ELR (cell line): ENCODE measurements at regions not wholly inside any gene's neighbourhood (a gene's known extent, or its start where the extent isn't known, plus 50 kb on each side); places are given as distances from the start of the nearest gene placed in this dataset.
"Not testable (repeated sequence)": the region's sequence is repeated elsewhere in the genome, so short reads cannot be mapped to it uniquely, and the experiment has no call there.

ENCODE experiments used
- DNase-seq: peaks from one replicate; pipeline ENCODE4 v3.0.0-alpha.2; 2015; ENCODE audit warnings: low read depth

DNA sequence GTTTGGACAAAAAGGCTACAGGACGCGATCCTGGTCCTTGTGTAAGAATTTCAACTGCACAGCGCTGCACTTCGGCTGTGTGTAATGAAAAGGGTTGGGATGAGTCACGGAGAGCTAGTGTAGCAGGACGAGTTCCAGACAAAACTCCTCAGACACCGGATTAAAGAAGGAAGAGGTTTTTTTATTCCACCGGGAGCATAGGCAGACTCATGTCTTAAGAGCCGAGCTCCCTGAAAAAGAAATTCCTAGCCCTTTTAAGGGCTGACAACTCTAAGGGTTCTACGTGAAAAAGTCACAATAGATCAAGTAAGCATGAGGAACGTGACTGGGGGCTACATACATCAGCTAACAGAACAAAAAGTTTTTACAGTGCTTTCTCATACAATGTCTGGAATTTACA lies 54.8 kb upstream of the FAM90A1 start:
- peak; percentile 33 for DNase-seq

DNA sequence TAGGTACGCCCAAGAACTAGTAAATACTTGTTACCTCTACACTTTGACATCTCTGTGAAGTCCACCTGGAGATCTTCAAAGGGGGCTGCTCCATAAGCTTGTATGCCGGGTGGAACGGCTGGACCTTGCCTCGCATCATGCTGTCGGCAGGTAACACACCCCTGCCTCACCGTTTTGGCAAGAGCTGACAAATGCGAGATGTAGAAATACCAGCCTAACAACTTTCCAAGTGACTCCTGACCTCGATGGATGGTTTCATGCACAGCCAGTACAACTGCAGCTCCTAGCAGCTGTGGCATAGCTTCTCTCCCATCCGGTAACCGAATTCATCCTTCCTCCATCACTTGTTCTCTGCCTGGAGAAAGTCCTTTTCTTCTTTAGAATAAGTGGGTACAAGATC lies 58.3 kb upstream of the FAM90A1 start:
- DNase-seq, result not testable (repeated sequence)

DNA sequence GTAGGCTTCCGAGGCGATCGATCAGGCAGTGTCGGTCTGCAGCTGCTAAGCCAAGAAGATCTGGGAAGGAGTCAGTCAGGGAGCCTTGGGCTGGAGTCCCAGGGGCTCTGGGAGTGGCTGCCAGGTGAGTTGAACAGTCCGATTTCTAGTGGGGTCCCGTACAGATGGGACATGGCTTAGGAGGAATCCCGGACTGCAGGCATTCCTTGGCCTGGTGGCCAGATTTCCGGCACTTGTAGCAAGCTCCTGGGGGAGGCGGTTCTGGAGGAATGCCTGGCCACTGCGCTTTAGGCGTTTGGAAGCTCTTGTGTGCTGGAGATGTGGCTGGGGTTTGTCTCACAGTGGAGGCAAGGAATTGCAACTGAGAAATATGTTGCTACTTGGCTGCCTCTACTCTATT lies 64.3 kb upstream of the FAM90A1 start:
- not testable (repeated sequence) for DNase-seq

DNA sequence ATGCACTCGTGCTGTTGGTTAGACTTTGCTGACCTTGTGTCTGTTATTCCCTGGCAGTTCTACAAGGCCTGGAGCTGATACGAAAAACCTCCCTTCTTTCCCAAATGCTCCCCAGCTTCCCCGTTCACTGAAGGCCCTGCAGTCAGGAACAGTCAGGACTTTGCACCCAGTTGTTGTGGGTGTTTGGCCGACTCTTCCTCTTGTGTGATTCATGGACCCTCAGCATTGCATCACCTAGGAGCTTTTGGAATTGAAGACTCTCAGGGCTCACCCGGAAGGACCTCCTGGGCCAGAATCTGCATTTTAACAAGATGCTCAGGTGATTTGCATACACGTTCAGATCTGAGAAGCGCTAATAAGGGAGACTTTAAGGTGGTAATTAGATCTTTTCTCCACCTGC lies 67.2 kb upstream of the FAM90A1 start:
- not testable (repeated sequence) for DNase-seq

DNA sequence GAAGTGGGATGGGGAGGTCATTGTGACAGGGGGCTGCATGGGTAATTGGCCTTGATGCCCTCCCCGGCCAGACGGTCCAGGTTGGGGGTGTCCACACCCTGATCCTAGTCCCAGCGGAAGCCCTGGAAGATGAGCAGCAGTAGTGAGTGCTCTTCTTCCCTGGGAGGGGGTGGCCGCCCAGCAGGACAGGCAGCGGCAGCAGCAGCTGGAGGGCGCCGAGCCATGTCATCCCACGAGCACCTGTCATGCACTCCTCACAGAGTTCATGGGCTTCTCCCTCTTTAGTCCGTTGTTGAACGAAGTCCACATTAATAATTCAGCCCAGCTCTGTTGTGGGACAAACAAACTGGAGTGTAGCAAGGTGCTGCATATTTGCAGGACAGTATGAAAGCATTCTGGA lies 81.2 kb upstream of the FAM90A1 start:
- not testable (repeated sequence) for DNase-seq

DNA sequence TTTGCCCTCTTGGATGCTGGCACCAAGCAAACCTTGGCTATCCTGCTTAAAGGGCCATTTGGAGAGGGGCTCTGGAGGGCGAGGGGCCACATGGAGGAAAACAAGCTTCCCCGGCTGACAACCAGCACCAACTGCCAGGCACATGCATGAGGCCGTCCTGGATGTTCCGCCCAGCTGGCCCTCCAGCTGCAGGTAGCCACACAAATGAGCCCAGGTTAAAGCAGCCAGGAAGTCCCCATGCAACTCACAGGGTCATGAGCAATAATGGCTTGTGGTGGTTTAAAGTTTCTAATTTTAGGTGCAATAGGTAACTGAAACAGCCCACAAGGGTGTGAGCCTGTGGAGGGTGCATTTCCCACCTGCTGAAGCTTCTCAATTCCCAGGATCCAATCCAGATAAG lies 88.6 kb upstream of the FAM90A1 start:
- not testable (repeated sequence) for DNase-seq

DNA sequence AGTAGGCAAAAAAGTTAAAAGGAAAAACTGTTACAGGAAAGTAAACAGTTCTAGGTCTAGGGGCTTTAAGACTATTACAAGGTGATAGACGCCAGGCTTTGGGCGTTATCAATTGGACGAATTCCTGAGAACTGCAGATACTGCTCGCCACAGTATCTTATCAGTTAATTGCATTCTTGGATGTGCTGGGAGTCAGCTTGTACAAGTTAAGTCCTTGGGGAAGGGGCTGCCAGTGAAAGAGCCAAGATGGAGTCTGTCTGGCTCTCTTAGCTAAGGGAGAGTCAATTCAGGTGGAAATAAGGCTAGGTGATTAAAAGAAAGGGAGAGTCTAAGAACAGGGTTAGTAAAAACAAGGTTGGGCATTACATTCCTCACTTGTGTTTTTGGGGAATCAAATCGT lies 90.3 kb upstream of the FAM90A1 start:
- not testable (repeated sequence) for DNase-seq

DNA sequence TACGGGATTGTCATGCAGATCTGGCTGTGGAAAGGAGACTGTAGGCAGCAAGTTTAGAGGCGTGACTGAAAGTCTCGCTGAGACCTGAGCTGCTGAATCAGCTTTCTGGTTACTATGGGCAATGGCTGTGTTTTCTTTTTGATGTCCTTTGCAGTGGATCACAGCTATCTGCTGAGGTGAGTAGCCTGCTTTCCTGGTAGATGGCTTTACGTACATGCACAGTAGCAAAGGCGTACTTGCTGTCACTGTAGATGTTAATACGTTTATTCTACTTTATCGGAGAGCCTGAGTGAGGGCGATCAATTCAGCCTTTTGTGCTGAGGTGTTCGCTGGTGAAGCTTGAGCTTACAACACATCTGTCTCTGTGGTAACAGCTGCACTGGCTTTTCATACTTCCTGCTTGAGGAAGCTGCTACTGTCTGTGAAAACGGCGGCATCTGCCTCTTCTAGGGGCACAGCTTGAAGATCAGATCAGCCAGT lies 92.9 kb upstream of the FAM90A1 start:
- not testable (repeated sequence) for DNase-seq

DNA sequence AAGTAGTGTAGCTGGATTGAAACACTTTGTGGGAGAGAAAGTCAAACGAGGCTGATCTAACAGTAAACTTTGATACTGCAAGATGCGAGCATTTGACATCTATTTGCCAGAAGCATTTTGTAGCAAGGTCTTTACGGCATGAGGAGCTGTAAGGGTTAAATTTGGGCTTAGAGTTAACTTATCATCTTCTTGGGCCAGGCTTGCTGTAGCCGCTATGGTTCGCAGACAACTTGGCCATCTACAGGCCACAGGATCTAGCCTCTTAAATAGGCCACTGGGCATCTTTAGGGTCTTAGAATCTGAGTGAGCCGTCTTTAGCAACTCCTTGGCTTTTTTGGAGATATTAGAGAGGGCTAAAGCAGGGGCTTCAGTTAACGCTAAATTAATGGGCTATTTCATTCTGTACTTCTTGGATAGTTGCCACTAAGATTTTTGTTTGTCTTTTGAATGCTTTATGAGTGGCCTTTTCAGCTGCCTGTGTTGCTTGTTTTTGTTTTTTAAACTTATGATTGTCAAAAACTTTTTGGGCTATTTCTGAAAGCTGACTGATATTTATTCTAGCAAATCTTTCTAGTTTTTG lies 93.5 kb upstream of the FAM90A1 start:
- not testable (repeated sequence) for DNase-seq

DNA sequence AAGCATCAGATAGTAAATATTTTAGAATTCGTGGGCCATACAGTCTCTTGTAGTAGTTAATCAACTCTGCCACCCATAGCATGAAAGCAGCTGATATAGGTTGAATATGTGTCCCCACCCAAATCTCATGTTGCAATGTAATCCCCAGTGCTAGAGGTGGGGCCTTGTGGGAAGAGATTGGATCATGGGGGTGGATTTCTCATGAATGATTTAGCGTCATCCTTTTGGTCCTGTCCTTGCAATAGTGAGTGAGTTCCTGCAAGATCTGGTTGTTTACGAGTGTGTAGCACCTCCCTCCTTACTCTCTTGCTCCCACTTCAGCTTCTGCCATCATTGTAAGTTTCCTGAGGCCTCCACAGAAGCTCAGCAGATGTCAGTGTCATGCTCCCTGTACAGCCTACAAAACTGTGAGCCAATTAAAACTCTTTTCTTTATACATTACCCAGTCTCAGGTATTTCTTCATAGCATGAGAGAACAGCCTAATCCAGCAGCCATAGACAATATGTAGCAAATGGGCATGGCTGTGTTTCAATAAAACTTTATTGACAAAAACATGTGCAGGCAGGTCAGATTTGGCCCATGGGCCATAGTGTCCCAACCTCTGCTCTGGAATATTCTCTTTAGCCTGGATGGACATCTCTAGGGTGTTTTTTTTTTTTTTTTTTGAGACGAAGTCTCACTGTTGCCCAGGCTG lies 97.9 kb upstream of the FAM90A1 start:
- not testable (repeated sequence) for DNase-seq

DNA sequence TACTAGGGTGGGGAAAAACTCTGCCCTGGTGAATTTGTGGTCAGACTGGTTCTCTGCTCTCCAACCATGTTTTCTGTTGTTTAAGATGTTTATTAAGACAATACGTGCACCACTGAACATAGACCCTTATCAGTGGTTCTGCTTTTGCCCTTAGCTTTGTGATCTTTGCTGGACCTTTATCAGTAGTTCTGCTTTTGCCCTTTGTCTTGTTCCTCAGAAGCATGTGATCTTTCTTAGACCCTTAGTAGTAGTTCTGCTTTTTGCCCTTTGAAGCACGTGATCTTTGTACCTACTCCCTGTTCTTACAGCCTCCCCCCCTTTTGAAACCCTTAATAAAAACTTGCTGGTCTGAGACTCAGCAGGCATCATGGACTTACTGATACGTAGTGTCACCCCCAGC lies 101.4 kb upstream of the FAM90A1 start:
- not testable (repeated sequence) for DNase-seq

DNA sequence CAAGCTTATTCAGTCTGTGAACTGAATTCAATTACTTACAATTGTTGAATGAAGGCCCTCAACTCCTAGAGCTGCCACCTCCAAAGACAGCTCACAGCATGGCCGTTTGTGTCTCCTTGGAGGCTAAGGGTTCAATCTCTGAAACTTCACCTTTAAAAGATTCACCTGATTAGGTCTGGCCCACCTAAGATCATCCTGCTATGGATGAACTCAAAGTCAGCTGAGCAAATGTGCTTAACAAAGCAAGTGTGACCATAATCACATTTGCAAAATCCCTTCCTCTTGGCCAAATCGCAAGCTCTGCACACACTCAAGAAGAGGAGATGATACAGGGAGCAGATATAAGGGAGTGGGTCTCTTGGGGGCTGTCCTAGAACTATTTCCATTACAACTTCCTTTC lies 105.0 kb upstream of the FAM90A1 start:
- not testable (repeated sequence) for DNase-seq

DNA sequence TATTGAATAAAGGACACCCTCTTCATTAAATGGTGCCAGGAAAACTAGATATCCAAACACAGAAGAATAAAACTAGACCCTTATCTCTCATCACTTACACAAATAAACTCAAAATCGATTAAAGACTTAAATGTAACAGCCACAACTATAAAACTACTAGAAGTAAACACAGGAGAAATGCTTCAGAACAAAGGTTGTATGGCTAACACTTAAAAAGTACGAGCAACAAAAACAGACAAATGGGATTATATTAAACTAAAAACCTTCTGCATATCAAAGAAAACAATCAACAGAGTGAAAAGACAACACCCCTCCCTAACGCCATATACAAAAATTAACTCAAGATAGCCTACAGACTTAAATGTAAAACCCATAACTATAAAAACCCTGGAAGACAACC lies 104.7 kb upstream of the CLEC6A start:
- DNase-seq, result not testable (repeated sequence)

DNA sequence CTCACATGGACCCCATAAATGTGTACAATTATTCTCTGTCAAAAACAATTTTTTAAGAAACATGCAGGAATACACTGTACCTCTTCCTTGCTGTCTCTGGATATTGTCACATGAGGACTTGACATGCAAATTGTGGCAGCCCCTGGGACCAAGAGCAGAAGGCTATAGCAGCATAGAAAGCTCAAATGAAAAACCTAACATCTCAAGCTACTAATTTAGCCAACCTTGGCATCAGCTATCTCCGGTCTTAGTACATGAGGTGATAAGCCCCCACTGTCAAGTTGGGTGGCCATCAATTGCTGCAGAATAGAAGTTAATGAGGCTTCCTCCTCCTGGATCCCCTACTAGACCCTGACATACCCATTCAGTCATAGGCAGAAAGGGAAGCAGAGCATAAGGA lies 101.0 kb upstream of the CLEC6A start:
- DNase-seq, result not testable (repeated sequence)

DNA sequence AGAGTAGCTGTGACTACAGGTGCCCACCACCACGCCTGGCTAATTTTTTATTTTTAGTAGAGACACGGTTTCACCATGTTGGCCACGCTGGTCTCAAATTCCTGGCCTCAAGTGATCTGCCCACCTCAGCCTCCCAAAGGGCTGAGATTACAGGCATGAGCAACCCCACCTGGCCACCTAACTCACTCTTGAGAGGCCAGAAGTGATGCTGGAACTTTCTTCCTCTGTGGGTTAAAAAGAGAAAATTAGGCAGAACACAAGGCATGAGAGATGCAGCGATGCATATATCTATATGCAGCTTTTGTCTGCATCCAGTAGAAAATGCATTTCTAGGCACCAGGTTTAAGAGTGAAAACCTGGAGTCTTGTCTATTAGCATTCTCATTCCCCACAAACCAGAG lies 100.2 kb upstream of the CLEC6A start:
- not testable (repeated sequence) for DNase-seq

DNA sequence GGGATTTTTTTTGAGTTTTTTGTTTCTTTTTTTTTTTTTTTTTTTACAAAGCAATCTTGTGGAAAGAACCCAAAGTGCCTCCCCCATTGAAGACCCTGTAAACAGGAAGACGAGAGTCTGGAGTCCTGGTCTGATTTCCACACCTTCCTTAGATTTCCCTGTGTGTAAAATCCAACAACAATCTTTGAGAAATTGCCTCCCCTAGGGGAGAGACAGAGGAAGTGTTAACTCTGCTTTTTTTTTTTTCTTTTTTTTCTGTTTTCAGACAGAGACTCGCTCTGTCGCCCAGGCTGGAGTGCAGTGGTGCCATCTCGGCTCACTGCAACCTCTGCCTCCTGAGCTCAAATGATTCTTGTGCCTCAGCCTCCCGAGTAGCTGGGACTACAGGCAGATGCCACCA lies 82.0 kb upstream of the CLEC6A start:
- DNase-seq, result peak; percentile 28

DNA sequence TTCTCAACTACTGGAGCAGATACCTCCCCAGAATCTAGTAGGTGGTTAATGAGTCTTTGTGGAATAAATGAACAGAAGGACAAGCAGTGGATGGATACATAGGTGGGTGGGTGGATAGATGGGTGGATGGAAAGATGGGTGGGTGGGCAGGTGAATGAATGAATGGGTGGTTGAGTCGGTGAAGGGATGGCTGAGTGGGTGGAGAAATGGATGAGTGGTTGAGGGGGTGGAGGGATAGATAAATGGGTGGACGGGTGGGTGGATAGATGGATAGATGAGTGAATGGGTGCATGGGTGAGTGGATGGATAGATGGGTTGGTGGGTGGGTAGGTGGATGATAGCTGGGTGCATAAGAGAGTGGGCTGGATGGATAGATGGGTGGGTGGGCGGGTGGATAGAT lies 80.6 kb upstream of the CLEC6A start:
- DNase-seq, result not testable (repeated sequence)

DNA sequence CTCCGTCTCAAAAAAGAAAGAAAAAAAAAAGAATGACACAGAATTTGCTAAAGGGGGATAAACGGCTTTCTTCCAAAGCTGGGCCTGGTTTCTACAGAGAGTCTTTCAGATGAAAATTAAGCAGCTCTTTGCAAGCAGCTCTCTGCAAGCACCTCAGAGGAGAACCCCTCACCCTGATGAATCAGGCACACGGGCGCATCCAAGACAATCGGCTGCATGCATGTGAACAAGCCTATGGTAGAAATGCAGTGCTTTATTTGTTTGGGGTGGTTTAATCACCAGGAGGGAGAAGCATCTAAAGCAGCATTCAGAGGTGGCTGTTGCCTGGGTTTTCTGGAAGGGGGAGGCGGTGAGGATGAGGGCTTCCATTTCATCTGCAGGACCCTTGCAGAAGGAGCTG lies 78.0 kb upstream of the CLEC6A start:
- not testable (repeated sequence) for DNase-seq

DNA sequence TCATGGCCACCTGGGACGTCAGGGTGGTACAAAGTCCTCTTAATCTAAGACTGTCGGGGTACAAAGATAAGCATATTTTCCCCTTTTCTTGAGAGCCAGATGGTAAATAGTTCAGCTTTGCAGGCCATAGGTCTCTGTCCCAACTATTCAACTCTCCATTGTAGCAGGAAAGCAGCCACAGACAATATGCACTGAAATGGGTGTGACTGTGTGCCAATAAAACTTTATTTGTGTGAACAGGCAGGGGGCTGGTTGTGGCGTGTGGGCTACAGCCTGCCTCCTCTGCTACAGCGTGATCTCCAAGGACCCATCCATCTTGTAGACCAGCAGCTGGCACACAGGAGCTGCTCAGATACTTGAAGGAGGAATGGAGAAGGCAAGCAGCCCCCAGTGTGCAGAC lies 73.2 kb upstream of the CLEC6A start:
- DNase-seq, result not testable (repeated sequence)

DNA sequence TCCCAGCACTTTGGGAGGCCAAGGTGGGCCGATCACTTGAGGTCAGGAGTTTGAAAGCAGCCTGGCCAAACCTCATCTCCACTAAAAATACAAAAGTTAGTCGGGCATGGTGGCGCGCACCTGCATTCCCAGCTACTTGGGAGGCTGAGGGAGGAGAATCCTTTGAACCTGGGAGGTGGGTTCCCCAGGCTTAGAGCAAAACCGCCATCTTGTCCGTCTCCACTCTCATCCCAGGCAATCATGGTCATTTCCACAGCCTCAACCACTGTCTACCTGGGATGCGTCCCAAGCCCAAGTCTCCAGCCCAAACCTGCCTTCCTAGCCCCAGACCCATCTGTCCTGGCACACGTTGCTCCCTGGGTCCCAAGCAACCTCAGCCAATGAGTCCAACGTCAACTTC lies 71.1 kb upstream of the CLEC6A start:
- DNase-seq, result not testable (repeated sequence)

DNA sequence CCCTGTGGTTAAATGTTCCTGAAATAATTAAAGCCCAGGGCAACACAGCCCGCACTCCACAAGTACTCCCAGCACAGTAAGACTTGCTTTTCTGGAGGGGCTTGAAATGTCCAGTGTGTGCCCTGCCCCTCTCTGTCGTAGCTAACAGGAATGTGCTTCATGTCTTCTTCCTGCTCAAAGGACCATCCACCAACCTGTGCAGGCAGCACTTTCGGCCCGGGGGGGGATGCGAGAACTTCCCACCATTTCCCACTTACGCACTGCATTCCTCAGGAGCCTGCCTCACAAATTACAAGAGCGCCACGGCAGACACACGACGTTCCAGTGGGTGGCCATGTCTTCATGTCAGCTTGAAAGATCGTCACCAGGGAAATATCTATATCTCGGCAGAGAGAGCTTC lies 70.3 kb upstream of the CLEC6A start:
- not testable (repeated sequence) for DNase-seq

DNA sequence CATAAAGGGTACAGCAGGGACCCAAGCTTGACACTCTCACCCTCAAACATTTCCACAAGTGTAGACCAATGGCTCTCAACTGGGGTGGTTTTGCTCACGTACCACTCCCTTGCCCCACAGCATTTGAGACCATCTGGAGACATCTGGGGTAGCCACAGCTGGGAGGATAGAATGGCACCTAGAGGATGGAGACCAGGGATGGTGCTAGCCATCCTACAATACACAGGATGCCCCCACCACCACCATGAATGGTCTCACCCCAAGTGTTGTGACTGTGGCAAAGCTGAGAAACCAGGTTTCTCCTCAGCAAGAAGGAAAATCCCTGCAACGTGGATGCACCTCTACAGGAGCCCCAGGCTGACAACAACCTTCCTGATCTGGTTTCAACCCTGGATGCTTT lies 69.1 kb upstream of the CLEC6A start:
- not testable (repeated sequence) for DNase-seq

DNA sequence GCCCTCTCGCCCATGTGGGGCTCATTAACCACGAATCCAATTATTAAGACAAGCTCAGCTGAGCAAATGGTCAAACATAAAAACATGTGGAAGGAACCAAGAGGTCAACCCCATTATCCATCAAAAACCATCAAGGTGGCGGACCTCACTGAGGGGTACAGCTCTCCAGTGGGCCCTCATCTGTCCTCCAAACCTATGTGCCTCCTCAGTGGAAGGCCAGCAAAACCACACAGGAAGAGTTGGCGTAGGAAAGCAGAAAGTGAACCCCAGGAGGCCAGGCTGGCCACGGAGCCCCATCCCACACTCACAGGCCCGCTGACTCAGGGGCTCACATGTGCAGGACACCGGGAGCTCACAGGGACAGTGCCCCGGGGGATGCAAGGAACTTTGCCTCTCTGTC lies 66.5 kb upstream of the CLEC6A start:
- not testable (repeated sequence) for DNase-seq
